K562 (cell line): ENCODE measurements at regions not wholly inside any gene's neighbourhood (a gene's known extent, or its start where the extent isn't known, plus 50 kb on each side); places are given as distances from the start of the nearest gene placed in this dataset.

Experiments used
- CREB3 ChIP-seq: fragments of 450-650 bp; conservative IDR thresholded peaks from 2 replicates; pipeline ENCODE4 v1.6.1; 2016; ENCODE audit warnings: missing genetic modification characterization, low read depth, mild to moderate bottlenecking, missing compliant biosample characterization, moderate library complexity
- EHMT2 ChIP-seq: fragments of 450-650 bp; IDR thresholded peaks from 2 replicates; pipeline ENCODE4 v1.6.1; 2018; ENCODE audit warnings: antibody characterized with exemption
- JUNB ChIP-seq: fragments of 450-650 bp; formaldehyde crosslinking; conservative IDR thresholded peaks from 2 replicates; pipeline ENCODE4 v1.4.0; 2020; ENCODE audit warnings: mild to moderate bottlenecking
- KLF10 ChIP-seq: fragments of 250-450 bp; sonication (Bioruptor Pico); IDR thresholded peaks from 2 replicates; pipeline ENCODE4 v1.6.1; 2021; ENCODE audit warnings: matching md5 sums
- POLR2A ChIP-seq: fragments of 450-650 bp; conservative IDR thresholded peaks from 2 replicates; pipeline ENCODE4 v1.6.1; 2016
- RBM39 ChIP-seq: fragments of 200-400 bp; formaldehyde crosslinking; optimal IDR thresholded peaks from 2 replicates; pipeline ENCODE3; 2018; ENCODE audit warnings: low read depth, low read length
- RFX5 ChIP-seq: IDR thresholded peaks from 2 replicates; pipeline ENCODE4 v1.6.1; 2011; ENCODE audit warnings: low read depth, mild to moderate bottlenecking, improper control_type of control experiment, low read length
- SP2 ChIP-seq: IDR thresholded peaks from 2 replicates; pipeline ENCODE4 v1.6.1; 2011; ENCODE audit warnings: mild to moderate bottlenecking, low read depth, low read length, moderate library complexity; ENCODE audit not compliant: poor library complexity, severe bottlenecking; ENCODE audit errors: extremely low read depth
- TF ChIP-seq, protein P1 (sequence below): sonication (generic); formaldehyde crosslinking; IDR thresholded peaks from 2 replicates; pipeline ENCODE4 v1.8.0; 2023; ENCODE audit warnings: mild to moderate bottlenecking, missing genetic modification reagents

DNA sequence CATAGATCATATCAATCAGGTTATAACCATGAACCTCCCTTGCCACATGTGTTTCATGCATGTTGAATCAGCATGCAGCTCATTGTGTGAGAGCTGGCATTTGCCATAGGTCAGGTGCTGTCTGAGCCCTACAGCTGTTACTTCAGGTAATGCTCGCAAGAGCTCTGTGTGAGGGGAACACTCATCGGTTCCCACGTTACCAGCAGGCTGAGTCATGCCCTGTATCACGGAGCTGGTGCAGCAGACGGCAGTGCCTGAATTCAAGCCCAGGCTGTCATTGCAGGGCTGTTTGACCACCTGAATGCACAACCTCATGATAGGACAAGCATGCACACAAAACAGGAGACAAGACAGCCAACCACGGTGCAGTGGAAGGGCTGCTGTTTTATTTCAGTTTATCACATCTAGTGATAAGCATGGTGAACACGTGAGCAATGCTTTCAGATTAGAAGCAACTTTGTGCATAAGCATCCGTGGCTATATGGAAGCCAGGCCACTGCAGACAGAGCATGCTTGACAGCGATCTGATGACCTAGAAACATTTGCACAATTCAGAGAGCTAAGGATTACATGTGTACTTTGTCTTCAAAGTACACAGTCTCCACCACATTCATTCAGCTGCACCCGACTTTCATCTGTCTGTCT lies 56.4 kb upstream of the PFKP start:
- TF ChIP-seq, protein P1, sequence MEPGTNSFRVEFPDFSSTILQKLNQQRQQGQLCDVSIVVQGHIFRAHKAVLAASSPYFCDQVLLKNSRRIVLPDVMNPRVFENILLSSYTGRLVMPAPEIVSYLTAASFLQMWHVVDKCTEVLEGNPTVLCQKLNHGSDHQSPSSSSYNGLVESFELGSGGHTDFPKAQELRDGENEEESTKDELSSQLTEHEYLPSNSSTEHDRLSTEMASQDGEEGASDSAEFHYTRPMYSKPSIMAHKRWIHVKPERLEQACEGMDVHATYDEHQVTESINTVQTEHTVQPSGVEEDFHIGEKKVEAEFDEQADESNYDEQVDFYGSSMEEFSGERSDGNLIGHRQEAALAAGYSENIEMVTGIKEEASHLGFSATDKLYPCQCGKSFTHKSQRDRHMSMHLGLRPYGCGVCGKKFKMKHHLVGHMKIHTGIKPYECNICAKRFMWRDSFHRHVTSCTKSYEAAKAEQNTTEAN, result no peak
- no peak for TF ChIP-seq RFX5
- TF ChIP-seq SP2, result no peak
- no peak for TF ChIP-seq JUNB (CRISPR knock-in tag)
- no peak for TF ChIP-seq RBM39
- TF ChIP-seq CREB3 (tag), result no peak
- TF ChIP-seq EHMT2, result no peak
- TF ChIP-seq KLF10 (CRISPR knock-in tag), result no peak
- TF ChIP-seq POLR2A, result no peak
